Chondrocyte (in vitro differentiated cells): ENCODE measurements at regions not wholly inside any gene's neighbourhood (a gene's known extent, or its start where the extent isn't known, plus 50 kb on each side); places are given as distances from the start of the nearest gene placed in this dataset.

Experiments used
- DNase-seq: peaks from one replicate; pipeline ENCODE4 v3.0.0; 2021; ENCODE audit warnings: mixed read lengths, low spot score
- H3K27ac Mint-ChIP-seq: one replicate; pipeline ENCODE4 v1.8.0; 2021; ENCODE audit warnings: mild to moderate bottlenecking, moderate library complexity, mixed read lengths; ENCODE audit not compliant: unreplicated experiment
- H3K27me3 Mint-ChIP-seq: 2 replicates; pipeline ENCODE4 v1.8.0; 2021; ENCODE audit warnings: low read depth, mixed read lengths
- H3K36me3 Mint-ChIP-seq: 2 replicates; pipeline ENCODE4 v1.8.0; 2021; ENCODE audit warnings: low read depth, mixed read lengths
- H3K4me1 Mint-ChIP-seq: 2 replicates; pipeline ENCODE4 v1.8.0; 2021; ENCODE audit warnings: low read depth, mild to moderate bottlenecking, mixed read lengths
- H3K4me3 Mint-ChIP-seq: one replicate; pipeline ENCODE4 v1.8.0; 2021; ENCODE audit warnings: mild to moderate bottlenecking, moderate library complexity, mixed read lengths; ENCODE audit not compliant: unreplicated experiment
- H3K9me3 Mint-ChIP-seq: 2 replicates; pipeline ENCODE4 v1.8.0; 2021; ENCODE audit warnings: low read depth, mixed read lengths
- TF ChIP-seq, protein P1 (sequence below): fragments of 200-600 bp; sonication (generic); IDR thresholded peaks from 2 replicates; pipeline ENCODE4 v1.5.0; 2021; ENCODE audit warnings: antibody characterized with exemption, mild to moderate bottlenecking, moderate library complexity

GRCh38 chr9:86794391-86795046 lies 152.8 kb downstream of the GAS1 start:
- no peaks in the 10 kb centered on the region for H3K36me3 Mint-ChIP-seq
- no peak for DNase-seq
- H3K27ac Mint-ChIP-seq = peak overlapping the region; percentile 91
- H3K4me3 Mint-ChIP-seq = peak overlapping the region; percentile 13
- H3K27me3 Mint-ChIP-seq = no peaks in the 10 kb centered on the region
- H3K4me1 Mint-ChIP-seq = peaks cover 42% of the 10 kb centered on the region
- H3K9me3 Mint-ChIP-seq = no peaks in the 10 kb centered on the region
- TF ChIP-seq, protein P1, sequence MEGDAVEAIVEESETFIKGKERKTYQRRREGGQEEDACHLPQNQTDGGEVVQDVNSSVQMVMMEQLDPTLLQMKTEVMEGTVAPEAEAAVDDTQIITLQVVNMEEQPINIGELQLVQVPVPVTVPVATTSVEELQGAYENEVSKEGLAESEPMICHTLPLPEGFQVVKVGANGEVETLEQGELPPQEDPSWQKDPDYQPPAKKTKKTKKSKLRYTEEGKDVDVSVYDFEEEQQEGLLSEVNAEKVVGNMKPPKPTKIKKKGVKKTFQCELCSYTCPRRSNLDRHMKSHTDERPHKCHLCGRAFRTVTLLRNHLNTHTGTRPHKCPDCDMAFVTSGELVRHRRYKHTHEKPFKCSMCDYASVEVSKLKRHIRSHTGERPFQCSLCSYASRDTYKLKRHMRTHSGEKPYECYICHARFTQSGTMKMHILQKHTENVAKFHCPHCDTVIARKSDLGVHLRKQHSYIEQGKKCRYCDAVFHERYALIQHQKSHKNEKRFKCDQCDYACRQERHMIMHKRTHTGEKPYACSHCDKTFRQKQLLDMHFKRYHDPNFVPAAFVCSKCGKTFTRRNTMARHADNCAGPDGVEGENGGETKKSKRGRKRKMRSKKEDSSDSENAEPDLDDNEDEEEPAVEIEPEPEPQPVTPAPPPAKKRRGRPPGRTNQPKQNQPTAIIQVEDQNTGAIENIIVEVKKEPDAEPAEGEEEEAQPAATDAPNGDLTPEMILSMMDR = no peak

- TF ChIP-seq, protein P1 = no peak
- Mint-ChIP-seq H3K27ac (no peak overlapping the region), H3K4me3 (no peak overlapping the region), H3K36me3 (no peaks in the 10 kb centered on the region), H3K9me3 (no peaks in the 10 kb centered on the region), H3K27me3 (no peaks in the 10 kb centered on the region), H3K4me1 (peaks cover 34% of the 10 kb centered on the region)
- no peak for DNase-seq
Measured at GRCh38 chr9:86792136-86792535, 155.2 kb downstream of the GAS1 start.

DNA sequence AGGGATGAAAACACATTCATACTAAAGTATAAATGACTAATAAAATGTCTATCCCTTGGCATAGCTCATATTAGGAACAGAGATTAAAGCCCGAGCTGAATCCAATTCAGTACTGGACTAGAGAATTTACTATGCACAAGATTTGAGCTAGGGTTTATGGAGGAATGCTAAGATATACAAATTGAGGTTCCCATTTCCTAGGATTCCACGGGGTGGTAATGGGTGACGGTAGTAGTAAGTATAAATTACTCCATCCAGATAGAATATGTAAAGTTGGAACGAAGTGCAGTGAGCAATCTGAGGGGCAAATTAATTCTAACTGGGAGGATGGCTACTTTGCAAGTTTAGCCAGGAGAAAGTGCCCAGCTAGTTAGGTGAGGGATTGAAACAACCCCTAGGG lies 156.5 kb downstream of the GAS1 start:
- peaks cover 21% of the 10 kb centered on the region for H3K4me1 Mint-ChIP-seq
- H3K9me3 Mint-ChIP-seq = no peaks in the 10 kb centered on the region
- DNase-seq = no peak
- no peaks in the 10 kb centered on the region for H3K27me3 Mint-ChIP-seq
- H3K27ac Mint-ChIP-seq = no peak overlapping the region
- TF ChIP-seq, protein P1 = no peak
- no peaks in the 10 kb centered on the region for H3K36me3 Mint-ChIP-seq
- H3K4me3 Mint-ChIP-seq = no peak overlapping the region

DNA sequence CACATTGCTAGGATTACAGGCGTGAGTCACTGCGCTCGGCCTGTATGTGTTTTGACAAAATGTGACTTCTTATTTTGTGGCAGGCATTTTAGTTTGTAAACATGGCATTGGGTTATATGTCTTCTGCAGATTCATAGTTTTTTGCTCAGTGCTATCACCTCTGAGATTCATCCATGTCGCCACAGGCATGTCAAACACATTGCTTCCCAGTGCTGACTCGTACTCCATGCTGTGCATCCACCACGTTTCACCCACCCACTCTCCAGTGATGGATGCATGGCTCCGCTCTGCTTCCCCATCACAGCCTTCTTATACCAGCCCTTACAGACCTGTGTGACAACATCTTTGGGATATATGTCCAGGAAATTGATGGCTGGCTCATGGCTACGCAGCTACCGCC lies 158.8 kb downstream of the GAS1 start:
- Mint-ChIP-seq H3K9me3 (no peaks in the 10 kb centered on the region), H3K36me3 (no peaks in the 10 kb centered on the region), H3K4me3 (no peak overlapping the region), H3K4me1 (no peaks in the 10 kb centered on the region), H3K27ac (no peak overlapping the region), H3K27me3 (no peaks in the 10 kb centered on the region)
- DNase-seq = no peak
- TF ChIP-seq, protein P1 = no peak

DNA sequence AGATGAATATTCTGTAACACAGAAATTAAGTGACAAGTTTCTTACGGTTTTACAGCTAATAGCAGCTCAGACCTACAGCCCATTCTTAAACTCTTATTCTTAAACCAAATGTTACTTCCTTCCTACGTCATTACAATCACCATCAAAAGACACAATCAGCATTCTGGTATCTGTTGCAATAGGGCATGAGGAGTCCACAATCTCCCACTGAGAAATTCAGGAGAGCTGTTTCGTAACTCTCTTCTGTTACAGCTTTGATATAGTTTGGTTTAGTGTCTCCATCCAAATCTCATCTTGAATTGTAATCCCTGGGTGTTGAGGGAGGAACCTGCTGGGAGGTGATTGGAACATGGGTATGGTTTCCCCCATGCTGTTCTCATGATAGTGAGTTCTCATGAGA lies 163.4 kb downstream of the GAS1 start:
- H3K27ac Mint-ChIP-seq = no peak overlapping the region
- no peaks in the 10 kb centered on the region for H3K4me1 Mint-ChIP-seq
- DNase-seq = no peak
- H3K36me3 Mint-ChIP-seq = no peaks in the 10 kb centered on the region
- H3K27me3 Mint-ChIP-seq = no peaks in the 10 kb centered on the region
- no peaks in the 10 kb centered on the region for H3K9me3 Mint-ChIP-seq
- TF ChIP-seq, protein P1 = no peak
- no peak overlapping the region for H3K4me3 Mint-ChIP-seq
